Endothelial cell of umbilical vein (primary cell): ENCODE measurements at regions not wholly inside any gene's neighbourhood (a gene's known extent, or its start where the extent isn't known, plus 50 kb on each side); places are given as distances from the start of the nearest gene placed in this dataset.
"Not testable (repeated sequence)": the region's sequence is repeated elsewhere in the genome, so short reads cannot be mapped to it uniquely, and the experiment has no call there.

Experiments
- BruUV-seq: library from RNA; stranded (reverse); fragments of 400-500 nt; replicated peaks from 2 replicates; lab custom pipeline; 2021; lab: Mats Ljungman, UMichigan
- CTCF ChIA-PET: fragments of 300-600, 350-600 bp; sonication (Branson Sonifier 250); formaldehyde crosslinking; loops from one replicate; lab custom pipeline; 2021; ENCODE audit warnings: antibody characterized with exemption, inconsistent platforms; lab: Charles Lee
- POLR2A ChIA-PET: fragments of 300-600, 350-600 bp; sonication (Branson Sonifier 250); formaldehyde crosslinking; loops from one replicate; lab custom pipeline; 2021; ENCODE audit warnings: antibody characterized with exemption, inconsistent platforms; lab: Charles Lee
- DNase-seq: peaks from one replicate; pipeline ENCODE4 v3.0.0-alpha.2; 2011; ENCODE audit warnings: low read depth, low spot score
- FAIRE-seq: peaks from 2 replicates; lab custom pipeline; 2011; peaks lifted over from hg19 to GRCh38; lab: Jason Lieb, UNC
- H2AFZ ChIP-seq: 2 replicates; pipeline ENCODE4 v1.6.0; 2012; ENCODE audit warnings: low read depth, low read length, control low read depth, inconsistent platforms
- H3K27ac ChIP-seq: 2 replicates; pipeline ENCODE4 v1.5.1; 2011; ENCODE audit warnings: low read depth, mild to moderate bottlenecking, control low read depth, low read length, moderate library complexity; ENCODE audit not compliant: insufficient read depth
- H3K27me3 ChIP-seq, 2 experiments: 2 replicates each; pipeline versions ENCODE4 v1.6.0 to v1.6.1; 2011; ENCODE audit warnings: low read length in 2 of 2, mixed read lengths in 1 of 2; ENCODE audit not compliant: control insufficient read depth in 2 of 2, insufficient read depth in 2 of 2
- H3K36me3 ChIP-seq, 2 experiments: 2 replicates in 1 of 2; 3 replicates in 1 of 2; pipeline ENCODE4 v1.5.1; 2011; ENCODE audit warnings: low read length in 2 of 2, mild to moderate bottlenecking in 1 of 2, moderate library complexity in 1 of 2; ENCODE audit not compliant: control insufficient read depth in 2 of 2, insufficient read depth in 2 of 2; ENCODE audit errors: extremely low read depth in 1 of 2
- H3K4me1 ChIP-seq: 3 replicates; pipeline ENCODE4 v1.5.1; 2011; ENCODE audit warnings: mild to moderate bottlenecking, low read length; ENCODE audit not compliant: control insufficient read depth, insufficient read depth; ENCODE audit errors: extremely low read depth
- H3K4me2 ChIP-seq: 2 replicates; pipeline ENCODE4 v1.6.1; 2011; ENCODE audit warnings: low read length, control low read depth, mixed read lengths; ENCODE audit not compliant: insufficient read depth
- H3K4me3 ChIP-seq, 3 experiments: fragments of 200-600 bp in 1 of 3; sonication (generic), shearing (Covaris generic) in 1 of 3; replicated peaks in 1 of 3; 2 replicates each; pipeline ENCODE4 v1.5.1; 2011 to 2016; ENCODE audit warnings: control low read depth in 3 of 3, low read length in 3 of 3, mild to moderate bottlenecking in 2 of 3, inconsistent platforms in 1 of 3, low read depth in 1 of 3, moderate library complexity in 1 of 3; ENCODE audit not compliant: insufficient read depth in 1 of 3
- H3K79me2 ChIP-seq: 2 replicates; pipeline ENCODE4 v1.6.0; 2012; ENCODE audit warnings: low read length, inconsistent platforms; ENCODE audit not compliant: control insufficient read depth, insufficient read depth
- H3K9ac ChIP-seq: replicated peaks from 2 replicates; pipeline ENCODE3; 2011; ENCODE audit warnings: low read length, control low read depth; ENCODE audit not compliant: insufficient read depth; ENCODE audit errors: extremely low read depth
- H3K9me1 ChIP-seq: replicated peaks from 3 replicates; pipeline ENCODE4 v1.6.0; 2011; ENCODE audit warnings: mild to moderate bottlenecking, low read length; ENCODE audit not compliant: control insufficient read depth, insufficient read depth; ENCODE audit errors: extremely low read depth
- H3K9me3 ChIP-seq: replicated peaks from 2 replicates; pipeline ENCODE4 v1.5.1; 2012; ENCODE audit warnings: low read length, inconsistent platforms; ENCODE audit not compliant: control insufficient read depth, insufficient read depth
- H4K20me1 ChIP-seq: replicated peaks from 2 replicates; pipeline ENCODE3; 2011; ENCODE audit warnings: mild to moderate bottlenecking, low read length; ENCODE audit not compliant: control insufficient read depth, insufficient read depth; ENCODE audit errors: extremely low read depth
- CTCF ChIP-seq, 2 donors: IDR thresholded peaks; 1 replicate in 1 of 2; 2 replicates in 1 of 2; pipeline ENCODE4 v1.5.1; 2011; ENCODE audit warnings: low read length in 2 of 2, mild to moderate bottlenecking in 2 of 2, moderate library complexity in 2 of 2, control low read depth in 1 of 2, inconsistent platforms in 1 of 2, low read depth in 1 of 2; ENCODE audit not compliant: insufficient read depth in 1 of 2; ENCODE audit errors: extremely low read depth in 1 of 2
- EZH2 ChIP-seq: IDR thresholded peaks from 2 replicates; pipeline ENCODE4 v1.6.1; 2012; ENCODE audit warnings: borderline replicate concordance, low read depth, mild to moderate bottlenecking, moderate library complexity, low read length, inconsistent platforms; ENCODE audit not compliant: severe bottlenecking
- FOS ChIP-seq: IDR thresholded peaks from 2 replicates; pipeline ENCODE4 v1.6.1; 2011; ENCODE audit warnings: mild to moderate bottlenecking, low read length, moderate library complexity, borderline replicate concordance; ENCODE audit not compliant: insufficient read depth
- GATA2 ChIP-seq: IDR thresholded peaks from 2 replicates; pipeline ENCODE4 v1.7.0; 2011; ENCODE audit warnings: low read depth, mild to moderate bottlenecking, moderate library complexity, mixed read lengths, low read length; ENCODE audit not compliant: insufficient read length, insufficient read depth
- JUN ChIP-seq: IDR thresholded peaks from 2 replicates; pipeline ENCODE4 v1.6.1; 2011; ENCODE audit warnings: borderline replicate concordance, low read depth; ENCODE audit not compliant: insufficient read length, insufficient read depth
- MYC ChIP-seq: IDR thresholded peaks from one replicate; pipeline ENCODE4 v1.6.1; 2011; ENCODE audit warnings: mild to moderate bottlenecking, low read depth, low read length
- POLR2A ChIP-seq: IDR thresholded peaks from 2 replicates; pipeline ENCODE4 v1.6.1; 2012; ENCODE audit warnings: low read depth, mild to moderate bottlenecking, control low read depth, low read length
- POLR2AphosphoS5 ChIP-seq: IDR thresholded peaks from 2 replicates; pipeline ENCODE4 v1.6.1; 2012; ENCODE audit warnings: low read depth, mild to moderate bottlenecking, control low read depth, low read length, moderate library complexity; ENCODE audit not compliant: insufficient read depth
- dilution Hi-C: fragments of 300-500 bp; cut with MboI; formaldehyde crosslinking; loops from one replicate; pipeline ENCODE4 v1.15.0; 2019; ENCODE audit warnings: low sequenced_read_pairs; ENCODE audit not compliant: extremely low pct_ligation_motif_present
- intact Hi-C: fragments of 100-400 bp; cut with micrococcal nuclease; formaldehyde crosslinking; loops from one replicate; pipeline ENCODE4 v1.10.0; 2022
- TF ChIP-seq, protein P1 (sequence below): IDR thresholded peaks from 2 replicates; pipeline ENCODE4 v1.6.1; 2011; ENCODE audit not compliant: insufficient read depth, insufficient read length

- FAIRE-seq (peak; percentile 54), DNase-seq (peak; percentile 44)
- Histone ChIP-seq H3K9me1 (no peaks in the 10 kb centered on the region), H2AFZ (no peak overlapping the region), H3K9ac (no peak overlapping the region), H3K4me1 (no peaks in the 10 kb centered on the region), H3K4me2 (no peak overlapping the region), H3K4me3 (no peak overlapping the region), H3K27me3 (no peaks in the 10 kb centered on the region), H4K20me1 (no peaks in the 10 kb centered on the region), H3K9me3 (no peaks in the 10 kb centered on the region), H3K36me3 (no peaks in the 10 kb centered on the region), H3K27ac (no peak overlapping the region), H3K79me2 (no peaks in the 10 kb centered on the region)
- no peak for TF ChIP-seq MYC
- TF ChIP-seq POLR2AphosphoS5: no peak
- TF ChIP-seq GATA2: no peak
- TF ChIP-seq POLR2A: no peak
- no peak for TF ChIP-seq JUN
- TF ChIP-seq EZH2: no peak
- TF ChIP-seq, protein P1, sequence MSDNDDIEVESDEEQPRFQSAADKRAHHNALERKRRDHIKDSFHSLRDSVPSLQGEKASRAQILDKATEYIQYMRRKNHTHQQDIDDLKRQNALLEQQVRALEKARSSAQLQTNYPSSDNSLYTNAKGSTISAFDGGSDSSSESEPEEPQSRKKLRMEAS: no peak
- no peak for TF ChIP-seq FOS
- TF ChIP-seq CTCF (IDR thresholded peaks at IDR 0.05; ENCODE audit: extremely low read depth in 1 of 2, insufficient read depth in 1 of 2, low read depth in 1 of 2, low read length in 2 of 2): peak; percentile 34 to 41
- CTCF ChIA-PET: interaction anchor here (0.7 to 2.2 kb wide), 15 partner anchors 11 to 951 kb away, joined by 3 to 36 read pairs (median 3); partner anchors contain the start of gene XPO1
- POLR2A ChIA-PET: no interaction called here
- BruUV-seq: no TSS peak
- dilution Hi-C loops: no loop called here
- intact Hi-C loops: no loop called here
Measured at GRCh38 chr2:61658841-61659780, 121.0 kb upstream of the XPO1 start.

DNA sequence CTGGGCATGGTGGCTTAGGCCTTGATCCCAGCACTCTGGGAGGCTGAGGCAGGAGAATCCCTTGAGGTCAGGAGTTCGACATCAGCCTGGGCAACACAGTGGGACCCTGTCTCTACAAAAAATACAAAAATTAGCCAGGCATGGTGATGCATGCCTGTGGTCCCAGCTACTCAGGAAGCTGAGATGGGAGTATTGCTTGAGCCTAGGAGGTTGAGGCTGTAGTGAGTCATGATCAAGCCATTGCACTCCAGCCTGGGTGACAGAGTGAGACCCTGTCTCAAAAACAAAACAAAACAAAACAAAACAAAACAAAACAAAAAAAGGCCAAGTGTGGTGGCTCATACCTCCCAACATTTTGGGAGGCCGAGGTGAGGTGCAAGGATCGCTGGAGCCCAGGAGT is 111.8 kb upstream of the XPO1 start:
- DNase-seq, H3K36me3 ChIP-seq, H3K27ac ChIP-seq, intact Hi-C loops, CTCF ChIA-PET, H3K79me2 ChIP-seq, dilution Hi-C loops, BruUV-seq, H3K4me2 ChIP-seq, H3K9me1 ChIP-seq, H3K9ac ChIP-seq, H3K27me3 ChIP-seq, H3K9me3 ChIP-seq, FAIRE-seq, H3K4me1 ChIP-seq, H3K4me3 ChIP-seq, H4K20me1 ChIP-seq, H2AFZ ChIP-seq: not testable (repeated sequence)
- POLR2A ChIA-PET: interaction anchor here (0.6 kb wide), 1 partner anchor 143 kb away, joined by 3 read pairs; no protein-coding TSS in a partner anchor
